ENCODE measurements at regions not wholly inside any gene's neighbourhood (a gene's known extent, or its start where the extent isn't known, plus 50 kb on each side); places are given as distances from the start of the nearest gene placed in this dataset.

DNA sequence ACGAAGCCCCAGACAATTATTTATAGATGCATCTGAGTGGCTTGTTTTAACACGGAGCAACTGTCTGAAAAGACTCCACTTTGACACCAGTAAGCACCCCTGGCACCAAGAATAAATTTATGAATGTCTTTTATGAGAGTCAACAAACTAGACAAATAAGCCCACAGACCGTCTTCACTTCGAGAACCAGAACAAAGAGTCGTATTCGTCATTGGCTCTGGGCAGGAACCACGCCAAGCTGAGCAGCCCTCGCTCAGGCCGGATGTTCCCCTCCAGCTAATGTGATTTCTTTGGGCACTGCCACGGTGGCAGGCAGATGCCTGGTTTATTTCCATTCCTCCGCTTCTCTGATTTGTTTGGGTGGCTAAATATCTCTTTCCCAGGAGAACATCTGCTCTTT is 91.9 kb upstream of the STC2 start:
- Histone ChIP-seq H3K36me3 (ENCODE audit: control insufficient read depth in 2 of 4, insufficient read depth in 4 of 4, low read length in 3 of 4) (no peaks in the 10 kb centered on the region), H2AK5ac (ENCODE audit: low read depth, low read length) (no peak overlapping the region), H4K5ac (ENCODE audit: insufficient read length, low read depth, low read length) (no peak overlapping the region), H3K4ac (replicated peaks; ENCODE audit: insufficient read length, low read depth, low read length) (no peak overlapping the region), H3K4me1 (replicated peaks in 1 of 4; ENCODE audit: control insufficient read depth in 3 of 4, insufficient read depth in 4 of 4, low read length in 3 of 4) (no peaks in the 10 kb centered on the region), H3K23me2 (ENCODE audit: low read depth, low read length) (no peaks in the 10 kb centered on the region; the same call in 1 of the 2 replicates), H3K79me1 (ENCODE audit: low read depth, low read length) (no peaks in the 10 kb centered on the region), H4K8ac (ENCODE audit: extremely low read depth, insufficient read depth, low read length) (no peak overlapping the region; the same call in 1 of the 2 replicates), H2BK120ac (replicated peaks; ENCODE audit: low read depth, low read length) (no peak overlapping the region), H2BK20ac (ENCODE audit: low read length) (no peak overlapping the region), H4K91ac (replicated peaks; ENCODE audit: insufficient read length, low read length) (no peak overlapping the region), H4K20me1 (replicated peaks in 1 of 2; ENCODE audit: control insufficient read depth in 1 of 2, insufficient read depth in 2 of 2, low read length in 2 of 2) (no peaks in the 10 kb centered on the region), H3K18ac (ENCODE audit: extremely low read depth, low read length) (no peak overlapping the region), H3K4me2 (ENCODE audit: insufficient read depth in 1 of 2, low read depth in 2 of 2, low read length in 2 of 2) (no peak overlapping the region), H3K9ac (replicated peaks in 1 of 4; ENCODE audit: extremely low read depth in 1 of 4, low read depth in 3 of 4, low read length in 3 of 4) (no peak overlapping the region), H3K14ac (ENCODE audit: insufficient read length) (no peak overlapping the region), H3K56ac (replicated peaks; ENCODE audit: insufficient read length, low read depth, low read length) (no peak overlapping the region), H3K27ac (ENCODE audit: low read depth, low read length) (no peak overlapping the region), H3K79me2 (ENCODE audit: control insufficient read depth in 1 of 2, insufficient read depth in 2 of 2, low read length in 2 of 2) (no peaks in the 10 kb centered on the region), H3K27me3 (replicated peaks in 1 of 4; ENCODE audit: control insufficient read depth in 3 of 4, extremely low read depth in 1 of 4, insufficient read depth in 3 of 4, low read length in 3 of 4) (no peaks in the 10 kb centered on the region), H3K9me3 (ENCODE audit: insufficient read depth in 2 of 2, low read depth in 1 of 2, low read length in 1 of 2) (peaks cover 4 to 13% of the 10 kb centered on the region in 2 experiments; a peak in 2 of 4 replicates), H2BK15ac (ENCODE audit: low read length) (no peak overlapping the region), H2BK12ac (ENCODE audit: low read depth, low read length) (no peak overlapping the region), H3K23ac (ENCODE audit: insufficient read length) (no peak overlapping the region), H2AFZ (ENCODE audit: low read length) (no peak overlapping the region), H3K4me3 (ENCODE audit: extremely low read depth in 1 of 4, insufficient read depth in 2 of 4, low read depth in 3 of 4, low read length in 4 of 4) (no peak overlapping the region), H2BK5ac (ENCODE audit: low read depth, low read length) (no peak overlapping the region)
- no peak for DNase-seq (ENCODE audit: low read depth in 1 of 2, low spot score in 2 of 2)
- TF ChIP-seq POLR2AphosphoS5 (IDR thresholded peaks at IDR 0.05; ENCODE audit: low read depth, low read length) (no peak), TEAD4 (IDR thresholded peaks at IDR 0.05; ENCODE audit: low read depth, low read length) (no peak), KDM5A (IDR thresholded peaks at IDR 0.05; ENCODE audit: low read length) (no peak), SIN3A (conservative IDR thresholded peaks at IDR 0.05 in 1 of 2, IDR thresholded peaks at IDR 0.05 in 1 of 2; ENCODE audit: low read depth in 1 of 2, low read length in 2 of 2) (no peak), EGR1 (IDR thresholded peaks at IDR 0.05; ENCODE audit: borderline replicate concordance, low read depth, low read length) (no peak)
- 85% methylated on average over 11 of the region's 11 CpGs; no CpG with 5 or more reads in 1 of the 2 experiments for WGBS, 2 experiments (ENCODE audit: extremely low coverage in 1 of 2, insufficient coverage in 1 of 2, insufficient read length in 1 of 2, insufficient replicate concordance in 2 of 2, low coverage in 1 of 2, low lambda C conversion rate in 2 of 2, missing lambda C conversion rate in 1 of 2)
- no peak for FAIRE-seq
- CTCF ChIA-PET (ENCODE audit: partially characterized antibody): interaction anchor here (1.0 to 1.9 kb wide), 6 partner anchors 10 to 163 kb away, joined by 3 to 5 read pairs (median 4); no protein-coding TSS in a partner anchor
- POLR2A ChIA-PET (ENCODE audit: partially characterized antibody): no interaction called here

Data from H1 (cell line).